ENCODE measurements at regions not wholly inside any gene's neighbourhood (a gene's known extent, or its start where the extent isn't known, plus 50 kb on each side); places are given as distances from the start of the nearest gene placed in this dataset.

- TF ChIP-seq CTCF (IDR thresholded peaks at IDR 0.05; ENCODE audit: extremely low read depth in 1 of 2, insufficient read depth in 1 of 2, low read depth in 1 of 2, low read length in 2 of 2) (no peak), EZH2 (IDR thresholded peaks at IDR 0.05; ENCODE audit: borderline replicate concordance, low read depth, low read length, severe bottlenecking) (no peak), POLR2A (IDR thresholded peaks at IDR 0.05; ENCODE audit: low read depth, low read length) (no peak), JUN (IDR thresholded peaks at IDR 0.05; ENCODE audit: borderline replicate concordance, insufficient read depth, insufficient read length, low read depth) (no peak)
These were observed 511.9 kb downstream of the RPL10L start for GRCh38 chr14:46139649-46140048.

Data from endothelial cell of umbilical vein (primary cell).